GM23248 (cell line): ENCODE measurements at regions not wholly inside any gene's neighbourhood (a gene's known extent, or its start where the extent isn't known, plus 50 kb on each side); places are given as distances from the start of the nearest gene placed in this dataset.

Experiments used
- DNase-seq: peaks from one replicate; pipeline ENCODE4 v3.0.0-alpha.2; 2015
- H2AFZ ChIP-seq: fragments of 200-600 bp; sonication (generic); 2 replicates; pipeline ENCODE4 v1.6.1; 2016; ENCODE audit warnings: antibody characterized with exemption
- H3F3A ChIP-seq: fragments of 200-600 bp; sonication (generic); 2 replicates; pipeline ENCODE4 v1.6.1; 2016; ENCODE audit warnings: mild to moderate bottlenecking, antibody characterized with exemption, mixed run types; ENCODE audit not compliant: insufficient read depth
- H3K27ac ChIP-seq: fragments of 200-600 bp; sonication (generic); 2 replicates; pipeline ENCODE4 v1.5.1; 2016; ENCODE audit warnings: mild to moderate bottlenecking
- H3K27me3 ChIP-seq: fragments of 200-600 bp; sonication (generic); replicated peaks from 2 replicates; pipeline ENCODE4 v1.6.1; 2016; ENCODE audit warnings: mild to moderate bottlenecking; ENCODE audit not compliant: insufficient read depth
- H3K36me3 ChIP-seq: fragments of 200-600 bp; sonication (generic); 2 replicates; pipeline ENCODE4 v1.6.1; 2016; ENCODE audit warnings: low read depth, mild to moderate bottlenecking
- H3K4me1 ChIP-seq: fragments of 200-600 bp; sonication (generic); 2 replicates; pipeline ENCODE4 v1.6.1; 2016; ENCODE audit warnings: mild to moderate bottlenecking; ENCODE audit not compliant: insufficient read depth
- H3K4me2 ChIP-seq: fragments of 200-600 bp; sonication (generic); one replicate; pipeline ENCODE4 v1.6.1; 2016; ENCODE audit warnings: mild to moderate bottlenecking; ENCODE audit not compliant: unreplicated experiment
- H3K4me3 ChIP-seq: fragments of 200-600 bp; sonication (generic); 2 replicates; pipeline ENCODE4 v1.5.1; 2016; ENCODE audit warnings: mild to moderate bottlenecking
- H3K79me2 ChIP-seq: fragments of 200-600 bp; sonication (generic); 2 replicates; pipeline ENCODE4 v1.6.1; 2016; ENCODE audit warnings: mild to moderate bottlenecking; ENCODE audit not compliant: insufficient read depth
- H3K9ac ChIP-seq: fragments of 200-600 bp; sonication (generic); 2 replicates; pipeline ENCODE4 v1.6.1; 2016; ENCODE audit warnings: mild to moderate bottlenecking
- H3K9me2 ChIP-seq: fragments of 200-600 bp; sonication (generic); 2 replicates; pipeline ENCODE4 v1.6.1; 2016; ENCODE audit warnings: mixed run types, mild to moderate bottlenecking, moderate library complexity; ENCODE audit not compliant: insufficient read depth
- H3K9me3 ChIP-seq: fragments of 200-600 bp; sonication (generic); one replicate; pipeline ENCODE4 v1.6.1; 2017; ENCODE audit warnings: low read depth
- H4K20me1 ChIP-seq: fragments of 200-600 bp; sonication (generic); 2 replicates; pipeline ENCODE4 v1.6.0; 2016; ENCODE audit not compliant: insufficient read depth
- EZH2 ChIP-seq: fragments of 200-600 bp; sonication (generic); IDR thresholded peaks from 2 replicates; pipeline ENCODE4 v1.6.1; 2018; ENCODE audit warnings: antibody characterized with exemption, mild to moderate bottlenecking; ENCODE audit not compliant: insufficient read depth, poor library complexity, severe bottlenecking
- EZH2phosphoT487 ChIP-seq: fragments of 200-600 bp; sonication (generic); IDR thresholded peaks from 2 replicates; pipeline ENCODE4 v1.6.1; 2018; ENCODE audit warnings: antibody characterized with exemption, moderate library complexity, mild to moderate bottlenecking, low read depth; ENCODE audit not compliant: insufficient read depth
- WGBS, 2 experiments: methylation state at CpG; one replicate each; pipeline ENCODE4 v1.1.6; 2015 to 2017; ENCODE audit warnings: low lambda C conversion rate in 2 of 2, low coverage in 1 of 2; ENCODE audit errors: missing lambda C conversion rate in 2 of 2; 5-methylcytosine and 5-hydroxymethylcytosine counted together
- in situ Hi-C: fragments of 300-500 bp; cut with MboI; formaldehyde crosslinking; loops from 2 replicates; pipeline ENCODE4 v1.15.0; 2020

DNA sequence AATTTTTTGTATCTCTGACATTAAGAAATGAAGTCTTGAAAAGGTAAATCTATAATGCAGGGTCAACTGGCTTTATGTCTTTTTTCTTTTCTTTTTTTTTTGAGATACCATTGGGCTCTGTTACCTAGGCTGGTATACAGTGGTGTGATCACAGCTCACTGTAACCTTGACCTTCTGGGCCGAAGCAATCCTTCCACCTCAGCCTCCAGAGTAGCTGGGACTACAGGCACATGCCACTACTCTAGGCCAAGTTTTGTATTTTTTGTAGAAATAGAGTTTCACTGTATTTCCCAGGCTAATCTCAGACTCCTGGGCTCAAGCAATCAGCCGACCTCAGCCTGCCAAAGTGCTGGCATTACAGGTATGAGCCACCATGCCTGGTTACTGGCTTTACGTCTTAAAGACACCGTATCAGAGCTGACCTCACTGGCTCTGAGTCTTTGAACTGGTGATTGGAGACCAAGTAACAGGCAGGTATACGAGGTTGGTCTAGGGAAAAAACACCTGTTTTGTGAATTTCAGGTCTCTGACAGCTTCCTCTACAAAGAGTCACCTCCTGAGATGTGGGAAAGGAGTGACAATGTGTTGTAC is 70.4 kb upstream of the GPBP1 start:
- H3K79me2 ChIP-seq: no peaks in the 10 kb centered on the region
- H2AFZ ChIP-seq: no peak overlapping the region
- no peak overlapping the region for H3K27ac ChIP-seq
- no peak for TF ChIP-seq EZH2phosphoT487
- no peak for TF ChIP-seq EZH2
- H4K20me1 ChIP-seq: no peaks in the 10 kb centered on the region
- WGBS, 2 experiments: 50 to 60% methylated on average over 5 of the region's 5 CpGs
- H3K4me3 ChIP-seq: no peak overlapping the region
- DNase-seq: no peak
- H3K27me3 ChIP-seq: no peaks in the 10 kb centered on the region
- no peaks in the 10 kb centered on the region for H3K9me2 ChIP-seq
- no peak overlapping the region for H3K9ac ChIP-seq
- H3K4me2 ChIP-seq: no peak overlapping the region
- H3K4me1 ChIP-seq: no peaks in the 10 kb centered on the region
- H3K9me3 ChIP-seq: no peaks in the 10 kb centered on the region
- in situ Hi-C loops: no loop called here
- H3F3A ChIP-seq: no peaks in the 10 kb centered on the region
- no peaks in the 10 kb centered on the region for H3K36me3 ChIP-seq

DNA sequence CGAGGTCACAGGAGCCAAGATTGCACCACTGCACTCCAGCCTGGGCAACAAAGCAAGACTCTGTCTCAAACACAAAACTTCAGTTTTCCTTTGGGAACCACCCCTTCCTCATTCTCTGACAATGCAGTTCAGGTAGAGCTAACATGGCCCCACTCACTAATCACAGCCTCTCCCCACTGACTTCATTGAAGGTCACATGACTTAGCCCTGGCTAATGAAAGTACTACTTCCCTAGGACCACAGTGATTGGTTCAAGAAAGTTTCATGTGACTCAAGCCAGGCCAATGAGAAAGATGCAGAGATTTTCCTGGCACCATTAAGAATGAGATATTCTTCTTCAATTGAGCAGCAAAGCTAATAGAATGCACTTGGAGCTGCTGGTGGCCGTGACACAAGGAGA is 67.2 kb upstream of the GPBP1 start:
- H4K20me1 ChIP-seq: no peaks in the 10 kb centered on the region
- in situ Hi-C loops: no loop called here
- no peak overlapping the region for H3K27ac ChIP-seq
- no peaks in the 10 kb centered on the region for H3K9me3 ChIP-seq
- no peaks in the 10 kb centered on the region for H3K9me2 ChIP-seq
- 35 to 38% methylated on average over 2 of the region's 2 CpGs for WGBS, 2 experiments
- no peaks in the 10 kb centered on the region for H3K27me3 ChIP-seq
- no peaks in the 10 kb centered on the region for H3K4me1 ChIP-seq
- no peak overlapping the region for H3K4me2 ChIP-seq
- no peak overlapping the region for H2AFZ ChIP-seq
- no peaks in the 10 kb centered on the region for H3F3A ChIP-seq
- no peak overlapping the region for H3K9ac ChIP-seq
- no peak overlapping the region for H3K4me3 ChIP-seq
- TF ChIP-seq EZH2 (no peak), EZH2phosphoT487 (no peak)
- H3K36me3 ChIP-seq: no peaks in the 10 kb centered on the region
- no peak for DNase-seq
- no peaks in the 10 kb centered on the region for H3K79me2 ChIP-seq

DNA sequence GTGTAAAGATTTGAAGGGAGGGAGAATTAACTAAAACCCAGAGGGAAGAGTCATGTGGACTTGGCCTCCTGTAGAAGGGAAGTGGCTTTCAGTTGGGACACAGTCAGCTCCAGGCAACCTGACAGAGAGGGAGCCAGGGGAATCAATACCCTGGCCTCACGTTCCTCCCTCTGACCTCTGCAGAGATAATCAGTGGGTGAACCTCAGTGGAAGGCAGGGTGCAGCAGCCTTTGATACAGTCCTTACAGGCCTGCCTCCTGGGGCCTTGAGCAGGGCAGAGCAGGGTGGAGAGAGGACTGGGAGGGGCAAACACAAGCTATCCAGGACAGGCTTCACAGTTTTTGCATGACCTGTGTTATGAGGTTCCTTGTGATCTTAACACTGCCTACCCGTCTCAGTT is 61.9 kb upstream of the GPBP1 start:
- WGBS, 2 experiments: 18 to 25% methylated on average over 2 of the region's 2 CpGs
- H2AFZ ChIP-seq: no peak overlapping the region
- no peak for TF ChIP-seq EZH2phosphoT487
- no peak for TF ChIP-seq EZH2
- no peaks in the 10 kb centered on the region for H3K4me1 ChIP-seq
- H3K36me3 ChIP-seq: no peaks in the 10 kb centered on the region
- no peaks in the 10 kb centered on the region for H3K79me2 ChIP-seq
- H3K9me3 ChIP-seq: no peaks in the 10 kb centered on the region
- no peak overlapping the region for H3K4me2 ChIP-seq
- no peaks in the 10 kb centered on the region for H3F3A ChIP-seq
- no peak overlapping the region for H3K27ac ChIP-seq
- no peaks in the 10 kb centered on the region for H4K20me1 ChIP-seq
- H3K9me2 ChIP-seq: no peaks in the 10 kb centered on the region
- no peak overlapping the region for H3K4me3 ChIP-seq
- no peak for DNase-seq
- H3K27me3 ChIP-seq: no peaks in the 10 kb centered on the region
- in situ Hi-C loops: no loop called here
- H3K9ac ChIP-seq: no peak overlapping the region

DNA sequence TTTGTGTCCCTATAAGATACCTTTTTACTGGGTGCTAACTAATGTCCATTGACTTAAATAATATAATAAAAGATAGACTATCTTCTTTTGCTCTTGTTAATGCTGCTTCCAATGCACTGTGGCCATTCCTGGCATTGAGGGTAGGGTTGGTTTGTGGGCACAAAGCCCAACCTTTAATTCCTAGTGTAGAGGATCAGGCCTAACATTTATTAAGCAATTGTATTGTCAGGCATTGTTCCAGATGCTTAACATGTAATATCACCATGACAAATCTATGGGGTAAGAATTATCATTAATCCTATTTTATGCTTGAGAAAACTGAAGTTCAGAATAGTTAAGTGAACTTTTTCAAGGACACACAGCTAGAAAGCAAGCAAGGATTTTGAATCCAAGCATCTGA is 60.4 kb upstream of the GPBP1 start:
- no peaks in the 10 kb centered on the region for H4K20me1 ChIP-seq
- DNase-seq: no peak

DNA sequence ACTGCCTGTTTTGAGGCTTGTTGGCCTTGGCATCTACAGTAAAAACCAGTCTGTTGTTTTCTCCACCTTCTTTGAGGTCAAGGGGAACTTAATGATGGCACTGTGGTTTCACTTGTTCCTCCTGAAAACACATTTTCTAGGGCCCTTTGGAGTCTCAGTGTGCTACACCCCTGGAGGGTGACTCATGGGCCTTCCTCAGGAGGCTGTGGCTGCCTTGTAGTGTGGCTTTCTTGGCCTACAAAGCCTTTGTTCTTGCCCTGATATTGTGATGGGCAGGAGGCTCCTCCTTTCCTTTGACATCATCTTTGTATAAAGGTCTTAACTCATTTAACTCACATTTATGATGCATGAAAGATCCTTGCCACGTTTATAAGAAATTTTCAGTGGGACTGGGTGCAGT is 56.3 kb upstream of the GPBP1 start:
- WGBS, 2 experiments: 17 to 20% methylated on average over 1 of the region's 1 CpG
- Histone ChIP-seq H3K4me1 (no peaks in the 10 kb centered on the region), H3K9ac (no peak overlapping the region), H3K27ac (no peak overlapping the region), H3F3A (no peaks in the 10 kb centered on the region), H3K27me3 (no peaks in the 10 kb centered on the region), H3K9me2 (no peaks in the 10 kb centered on the region), H3K9me3 (no peaks in the 10 kb centered on the region), H3K4me3 (no peak overlapping the region), H4K20me1 (no peaks in the 10 kb centered on the region), H3K79me2 (no peaks in the 10 kb centered on the region), H3K4me2 (no peak overlapping the region), H3K36me3 (no peaks in the 10 kb centered on the region), H2AFZ (no peak overlapping the region)
- in situ Hi-C loops: no loop called here
- no peak for DNase-seq
- TF ChIP-seq EZH2phosphoT487 (no peak), EZH2 (no peak)

More for the DNA sequence above, 60.4 kb upstream of the GPBP1 start:
- H3K4me1 ChIP-seq: no peaks in the 10 kb centered on the region
- H3K27ac ChIP-seq: no peak overlapping the region
- H3F3A ChIP-seq: no peaks in the 10 kb centered on the region
- no peak for TF ChIP-seq EZH2phosphoT487
- no peak for TF ChIP-seq EZH2
- no peak overlapping the region for H3K4me3 ChIP-seq
- H3K36me3 ChIP-seq: no peaks in the 10 kb centered on the region
- no peak overlapping the region for H2AFZ ChIP-seq
- H3K27me3 ChIP-seq: no peaks in the 10 kb centered on the region
- in situ Hi-C loops: no loop called here
- H3K9me2 ChIP-seq: no peaks in the 10 kb centered on the region
- H3K79me2 ChIP-seq: no peaks in the 10 kb centered on the region
- no peak overlapping the region for H3K4me2 ChIP-seq
- no peaks in the 10 kb centered on the region for H3K9me3 ChIP-seq
- H3K9ac ChIP-seq: no peak overlapping the region
